22Rv1 (cell line): ENCODE measurements at regions not wholly inside any gene's neighbourhood (a gene's known extent, or its start where the extent isn't known, plus 50 kb on each side); places are given as distances from the start of the nearest gene placed in this dataset.

Source experiments
- ZFX ChIP-seq: fragments of 450-650 bp; IDR thresholded peaks from 2 replicates; pipeline ENCODE4 v1.6.1; 2017; ENCODE audit warnings: antibody characterized with exemption, borderline replicate concordance
- TF ChIP-seq, protein P1 (sequence below): fragments of 450-650 bp; IDR thresholded peaks from 2 replicates; pipeline ENCODE4 v1.5.1; 2017; ENCODE audit warnings: mild to moderate bottlenecking

DNA sequence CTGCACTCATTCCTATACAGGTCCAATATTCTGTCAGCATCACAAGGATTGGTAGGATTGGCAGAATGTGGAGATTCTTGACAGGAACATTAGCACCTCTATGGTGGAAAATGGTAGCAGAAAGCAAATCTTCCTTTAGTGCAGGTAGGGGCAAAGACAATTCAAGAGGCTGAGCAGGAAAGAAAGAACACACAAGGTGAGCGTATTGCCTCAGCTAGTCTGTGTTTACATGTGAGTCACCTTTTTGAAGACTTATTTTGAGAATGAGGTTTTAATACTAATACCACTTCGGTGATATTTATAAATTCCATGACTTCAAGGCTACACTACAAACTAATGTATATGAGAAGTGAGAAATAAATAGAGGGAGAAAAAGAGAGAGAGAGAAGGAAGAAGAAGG lies 717.0 kb downstream of the BRINP1 start:
- TF ChIP-seq, protein P1, sequence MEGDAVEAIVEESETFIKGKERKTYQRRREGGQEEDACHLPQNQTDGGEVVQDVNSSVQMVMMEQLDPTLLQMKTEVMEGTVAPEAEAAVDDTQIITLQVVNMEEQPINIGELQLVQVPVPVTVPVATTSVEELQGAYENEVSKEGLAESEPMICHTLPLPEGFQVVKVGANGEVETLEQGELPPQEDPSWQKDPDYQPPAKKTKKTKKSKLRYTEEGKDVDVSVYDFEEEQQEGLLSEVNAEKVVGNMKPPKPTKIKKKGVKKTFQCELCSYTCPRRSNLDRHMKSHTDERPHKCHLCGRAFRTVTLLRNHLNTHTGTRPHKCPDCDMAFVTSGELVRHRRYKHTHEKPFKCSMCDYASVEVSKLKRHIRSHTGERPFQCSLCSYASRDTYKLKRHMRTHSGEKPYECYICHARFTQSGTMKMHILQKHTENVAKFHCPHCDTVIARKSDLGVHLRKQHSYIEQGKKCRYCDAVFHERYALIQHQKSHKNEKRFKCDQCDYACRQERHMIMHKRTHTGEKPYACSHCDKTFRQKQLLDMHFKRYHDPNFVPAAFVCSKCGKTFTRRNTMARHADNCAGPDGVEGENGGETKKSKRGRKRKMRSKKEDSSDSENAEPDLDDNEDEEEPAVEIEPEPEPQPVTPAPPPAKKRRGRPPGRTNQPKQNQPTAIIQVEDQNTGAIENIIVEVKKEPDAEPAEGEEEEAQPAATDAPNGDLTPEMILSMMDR: no peak
- no peak for TF ChIP-seq ZFX
